NOMO-1 treated with DMSO at 0.1 percent for 48 hours (cell line): ENCODE measurements at regions not wholly inside any gene's neighbourhood (a gene's known extent, or its start where the extent isn't known, plus 50 kb on each side); places are given as distances from the start of the nearest gene placed in this dataset.

ENCODE experiments used
- DNase-seq: peaks from one replicate; lab custom pipeline; 2025; ENCODE audit not compliant: unreplicated experiment; lab: John Stamatoyannopoulos, UW

DNA sequence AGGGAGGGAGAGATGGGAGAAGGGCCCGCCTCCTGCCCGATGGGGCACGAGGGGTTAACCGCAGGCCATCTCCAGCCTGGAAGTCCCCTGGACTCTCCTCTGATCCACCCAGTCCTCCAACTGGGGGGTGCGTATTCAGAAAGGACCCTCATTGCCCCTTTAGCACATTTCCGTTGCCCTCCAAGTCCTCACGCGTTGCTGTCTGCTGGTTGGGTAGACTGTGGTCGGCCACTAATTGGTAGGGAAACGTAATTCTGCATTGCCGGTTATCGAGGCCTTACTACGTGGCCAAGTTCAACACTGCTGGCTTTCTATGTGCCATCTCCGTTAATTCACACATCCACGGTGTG, 103.4 kb downstream of the FOXL1 start:
- DNase-seq = no peak

DNA sequence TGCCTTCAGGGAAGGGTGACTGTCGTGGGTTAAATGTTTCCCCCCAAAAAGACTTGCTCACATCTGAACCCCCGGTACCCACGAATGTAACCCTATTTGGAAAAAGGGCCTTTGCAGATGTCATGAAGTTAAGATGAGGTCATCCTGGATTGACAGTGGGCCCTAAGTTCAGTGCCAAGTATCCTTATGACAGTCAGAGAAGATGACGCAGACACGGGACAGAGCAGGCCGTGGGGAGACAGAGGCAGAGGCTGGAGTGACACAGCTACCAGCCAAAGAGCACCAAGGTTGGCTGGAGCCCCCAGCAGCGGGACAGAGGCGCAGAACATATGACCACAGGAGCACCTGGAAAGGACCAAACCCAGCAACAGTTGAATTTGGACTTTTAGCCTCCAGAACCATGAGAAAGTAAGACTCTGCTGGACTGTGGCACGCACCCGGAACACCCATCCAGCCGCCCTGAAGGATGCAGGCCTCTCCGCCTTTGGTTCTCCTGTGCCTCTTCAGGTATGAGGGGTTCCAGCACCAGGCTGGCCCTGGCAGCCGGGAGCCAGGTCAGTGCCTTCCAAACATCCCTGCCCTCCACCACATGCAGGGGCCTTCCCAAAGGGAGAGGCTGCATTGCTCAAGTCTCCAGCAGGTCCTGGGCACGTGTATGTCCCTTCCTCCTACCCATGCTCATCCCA, 104.0 kb downstream of the FOXL1 start:
- no peak for DNase-seq

DNA sequence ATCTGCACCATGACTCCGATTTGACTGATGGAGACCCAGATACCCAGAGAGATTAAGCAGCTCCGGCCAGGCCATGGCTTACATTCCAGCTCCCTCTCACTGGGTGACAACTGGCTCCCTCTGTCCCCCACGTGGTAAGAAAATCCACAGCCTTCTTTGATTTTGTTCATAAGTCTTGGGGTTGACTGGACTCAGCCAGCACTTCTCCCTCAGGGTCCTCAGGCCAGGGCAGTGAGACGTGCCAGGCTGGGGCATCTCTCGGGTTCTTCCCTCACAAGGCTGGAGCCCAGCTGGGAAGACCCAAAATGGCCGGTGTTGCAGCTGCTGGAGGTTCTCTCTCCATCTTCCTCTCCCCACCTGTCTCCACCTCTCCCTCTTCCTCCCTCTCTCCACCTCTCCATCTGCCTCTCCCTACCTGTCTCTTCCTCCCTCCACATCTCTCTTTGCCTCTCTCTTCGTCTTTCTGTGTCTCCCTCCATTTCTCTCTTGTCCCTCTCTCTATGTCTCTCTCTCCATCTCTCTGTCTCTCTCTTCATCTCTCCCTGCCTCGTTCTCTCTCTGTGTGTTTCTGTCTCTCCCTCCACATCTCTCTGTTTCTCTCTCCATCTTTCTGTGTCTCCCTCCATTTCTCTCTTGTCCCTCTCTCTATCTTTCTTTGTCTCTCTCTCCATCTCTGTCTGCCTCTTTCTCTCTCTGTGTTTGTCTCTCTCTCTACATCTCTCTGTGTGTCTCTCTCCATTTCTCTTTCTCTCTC, 105.3 kb downstream of the FOXL1 start:
- no peak for DNase-seq

DNA sequence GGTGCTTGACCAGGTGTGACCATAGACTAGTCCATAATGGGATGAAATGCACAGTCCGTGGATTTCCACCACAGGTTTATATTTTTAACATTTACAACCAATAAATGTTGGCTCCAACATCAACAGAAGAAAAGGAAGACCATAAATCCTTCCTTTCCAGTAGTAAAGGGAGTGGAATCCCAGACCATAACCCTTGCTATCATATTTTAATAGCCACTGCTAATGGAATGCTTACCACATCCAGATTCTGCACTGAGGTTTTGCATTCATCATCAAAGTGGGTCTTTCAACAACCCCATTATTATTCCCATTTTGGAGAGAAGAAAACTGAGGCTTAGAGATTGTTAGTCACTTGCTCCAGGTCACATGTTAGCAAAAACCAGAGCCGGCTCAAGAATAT, 106.7 kb downstream of the FOXL1 start:
- DNase-seq = no peak

- DNase-seq = no peak
Observed at GRCh38 chr16:86690970-86691369, 112.6 kb downstream of the FOXL1 start.

- no peak for DNase-seq
Observed at GRCh38 chr16:86692426-86692825, 114.1 kb downstream of the FOXL1 start.

DNA sequence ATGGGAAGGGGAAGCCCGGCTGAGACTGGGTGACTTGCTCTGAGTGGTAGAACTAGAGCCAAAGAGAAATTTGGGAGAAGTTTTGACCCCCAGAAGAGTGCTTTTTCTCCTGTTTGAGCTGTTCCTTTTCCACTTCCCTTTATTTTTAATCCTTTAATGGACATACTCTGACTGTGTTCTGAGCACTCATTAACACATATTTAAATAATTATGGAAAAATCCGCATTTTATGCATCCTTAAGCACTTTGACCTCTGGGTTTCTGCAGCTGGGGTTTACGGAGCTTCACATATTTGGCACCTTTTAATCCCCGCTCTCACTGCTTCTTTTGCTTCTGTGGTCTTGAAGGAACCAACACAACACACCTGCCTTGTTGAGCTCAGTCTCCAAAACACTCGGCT, 114.7 kb downstream of the FOXL1 start:
- no peak for DNase-seq

DNA sequence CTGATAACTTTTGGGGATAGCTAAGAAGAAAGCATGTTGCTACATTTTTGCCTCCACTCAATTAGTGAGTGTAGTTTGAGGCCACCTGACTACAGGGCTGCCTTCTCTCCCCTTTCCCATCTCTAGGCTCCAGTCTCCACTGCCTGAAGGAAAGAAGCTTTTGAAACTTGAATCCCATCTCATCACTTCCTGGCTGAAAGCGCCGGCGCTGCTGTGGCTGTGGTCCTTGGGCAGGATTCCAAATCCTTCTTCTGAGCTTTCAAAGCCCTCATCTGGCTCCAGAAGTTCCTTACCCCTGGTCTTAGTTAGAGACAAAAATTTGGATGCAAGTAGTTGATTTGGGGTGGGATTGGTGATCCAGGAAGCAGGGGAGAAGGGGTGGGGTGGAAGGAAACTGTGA, 119.4 kb downstream of the FOXL1 start:
- DNase-seq = no peak

DNA sequence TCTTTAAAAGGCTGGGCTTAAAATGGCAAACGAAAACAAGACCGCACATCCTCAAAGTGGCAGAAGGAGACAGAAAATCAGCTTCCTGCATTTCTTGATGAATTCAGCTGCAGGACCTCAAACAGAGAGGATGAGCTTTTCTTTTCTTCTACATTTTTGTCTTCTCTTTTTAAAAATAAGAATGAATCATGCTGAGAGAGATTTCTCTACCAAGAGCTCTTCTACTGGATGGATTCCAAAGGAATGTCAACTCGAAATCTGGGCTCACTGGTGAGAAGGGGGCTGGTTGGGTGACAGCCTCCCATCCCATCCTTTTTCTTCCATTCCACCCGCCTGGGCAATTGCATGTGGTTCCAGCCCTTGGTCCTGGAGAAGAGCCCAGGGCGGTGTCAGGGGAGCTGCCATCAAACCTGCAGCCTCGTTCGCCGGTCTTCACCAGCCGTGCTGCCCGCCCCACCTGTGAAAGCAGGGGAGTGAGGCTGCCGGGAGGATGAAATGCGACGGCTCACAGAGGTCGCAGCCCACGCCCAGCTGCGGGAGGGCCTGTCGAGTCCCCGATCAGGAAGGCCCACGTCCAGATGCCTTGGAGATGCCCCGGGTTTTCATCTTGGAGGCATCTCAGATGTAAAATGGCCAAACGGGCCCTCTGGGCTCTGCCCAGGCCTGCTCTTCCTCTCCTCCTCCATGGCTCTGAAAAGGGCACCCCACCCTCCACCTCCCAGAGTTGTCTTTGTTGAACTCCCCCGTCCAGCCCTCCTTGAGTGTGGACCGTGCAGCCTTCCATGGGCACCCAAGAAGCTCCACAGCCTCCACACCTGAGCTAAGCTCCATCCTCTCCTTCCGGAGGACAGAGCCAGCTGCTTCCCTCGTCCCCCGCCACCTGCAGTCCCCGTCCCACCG, 121.9 kb downstream of the FOXL1 start:
- no peak for DNase-seq

DNA sequence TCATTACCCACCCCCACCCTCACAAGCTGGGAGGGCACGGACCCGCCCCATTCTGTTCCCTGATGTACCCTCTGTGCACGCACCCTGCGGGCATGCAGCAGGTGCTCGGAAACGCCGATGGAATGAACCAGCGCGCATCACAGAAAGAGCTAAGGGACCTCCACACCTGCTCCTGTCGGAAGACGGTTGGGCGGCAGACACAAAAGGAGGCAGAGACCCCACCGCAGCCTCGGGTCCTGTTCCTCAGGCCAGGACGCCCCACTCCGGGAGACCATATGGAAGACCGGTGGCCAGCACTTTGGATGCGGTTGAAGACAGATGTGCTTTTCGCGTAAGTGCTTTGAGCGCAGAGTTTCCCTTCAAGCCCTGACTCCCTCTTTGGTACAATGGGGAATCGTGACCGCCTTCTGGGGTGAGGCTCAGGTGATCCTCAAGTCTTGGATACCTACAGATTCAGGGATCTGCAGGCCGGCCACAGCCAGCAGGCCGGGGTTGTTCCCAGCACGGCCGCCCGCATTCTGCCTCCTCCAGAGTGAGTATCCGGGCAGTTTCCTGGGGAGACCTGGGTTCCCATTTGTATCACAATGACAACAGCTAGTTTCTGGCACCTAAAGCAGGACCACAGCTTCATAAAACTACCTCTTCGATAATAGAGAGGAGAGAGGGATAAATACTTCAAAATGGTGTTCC, 123.1 kb downstream of the FOXL1 start:
- no peak for DNase-seq

GRCh38 chr16:86702824-86703588, 124.7 kb downstream of the FOXL1 start:
- no peak for DNase-seq

GRCh38 chr16:86704516-86704915, 126.2 kb downstream of the FOXL1 start:
- no peak for DNase-seq

DNA sequence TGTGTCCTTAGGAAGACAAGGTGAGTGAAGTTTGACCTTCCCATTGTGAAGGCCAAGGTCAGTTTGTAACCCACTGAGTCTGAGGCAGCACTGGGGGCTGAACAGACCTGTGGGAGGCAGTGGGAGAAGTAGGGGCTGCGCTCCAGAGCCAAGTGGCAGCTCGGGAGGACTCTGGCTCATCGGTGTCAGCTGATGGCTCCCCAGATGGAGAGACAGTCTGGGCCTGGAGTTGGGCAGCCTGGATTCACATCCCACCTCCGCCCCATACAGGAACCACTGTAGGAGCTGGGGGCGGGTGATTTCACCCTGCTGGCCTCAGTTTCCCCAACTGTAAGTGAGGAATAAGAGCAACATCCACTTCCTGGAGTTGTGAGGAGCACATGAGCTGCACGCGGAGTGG, 128.4 kb downstream of the FOXL1 start:
- DNase-seq = no peak

- no peak for DNase-seq
Observed at GRCh38 chr16:86707171-86707570, 128.8 kb downstream of the FOXL1 start.

DNA sequence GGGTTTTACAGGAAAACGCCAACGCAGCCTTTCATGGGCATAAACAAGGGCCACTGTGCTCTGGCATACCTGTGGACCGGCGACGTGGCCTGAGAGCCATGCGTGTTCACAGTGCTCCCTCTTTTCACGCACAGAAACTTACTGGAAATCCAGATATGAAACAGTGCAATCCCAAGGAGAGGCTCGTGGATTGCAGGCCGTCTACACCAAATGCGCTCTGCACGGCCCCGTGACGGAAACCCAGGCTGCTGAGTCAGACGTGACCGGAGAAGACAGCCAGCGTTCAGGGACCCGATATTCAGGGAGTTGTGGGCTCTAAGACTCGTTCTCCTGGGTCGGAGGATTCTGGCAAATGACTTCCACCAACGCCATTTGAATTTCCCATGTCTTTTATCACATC, 129.2 kb downstream of the FOXL1 start:
- no peak for DNase-seq

DNA sequence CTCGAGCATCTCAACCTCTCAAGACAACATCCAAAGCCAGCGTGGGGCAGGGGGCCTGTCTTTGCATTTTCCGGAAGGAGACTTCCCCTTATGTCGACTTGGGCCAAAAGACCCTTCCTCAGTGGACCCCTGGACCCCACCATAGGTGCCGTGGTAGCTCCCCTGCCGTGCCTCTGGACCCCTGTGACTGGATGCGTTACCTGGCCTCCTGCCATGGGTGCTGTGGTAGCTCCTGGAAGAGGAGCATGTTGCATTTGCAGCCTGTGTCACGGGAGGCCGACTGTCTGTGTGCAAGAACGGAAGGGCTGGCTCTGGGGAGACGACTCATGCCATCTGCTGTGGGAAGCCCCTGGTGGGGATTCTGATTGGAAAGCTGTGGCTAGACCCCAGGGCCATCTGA, 130.1 kb downstream of the FOXL1 start:
- DNase-seq = no peak

GRCh38 chr16:86709103-86709502, 130.8 kb downstream of the FOXL1 start:
- DNase-seq = no peak

DNA sequence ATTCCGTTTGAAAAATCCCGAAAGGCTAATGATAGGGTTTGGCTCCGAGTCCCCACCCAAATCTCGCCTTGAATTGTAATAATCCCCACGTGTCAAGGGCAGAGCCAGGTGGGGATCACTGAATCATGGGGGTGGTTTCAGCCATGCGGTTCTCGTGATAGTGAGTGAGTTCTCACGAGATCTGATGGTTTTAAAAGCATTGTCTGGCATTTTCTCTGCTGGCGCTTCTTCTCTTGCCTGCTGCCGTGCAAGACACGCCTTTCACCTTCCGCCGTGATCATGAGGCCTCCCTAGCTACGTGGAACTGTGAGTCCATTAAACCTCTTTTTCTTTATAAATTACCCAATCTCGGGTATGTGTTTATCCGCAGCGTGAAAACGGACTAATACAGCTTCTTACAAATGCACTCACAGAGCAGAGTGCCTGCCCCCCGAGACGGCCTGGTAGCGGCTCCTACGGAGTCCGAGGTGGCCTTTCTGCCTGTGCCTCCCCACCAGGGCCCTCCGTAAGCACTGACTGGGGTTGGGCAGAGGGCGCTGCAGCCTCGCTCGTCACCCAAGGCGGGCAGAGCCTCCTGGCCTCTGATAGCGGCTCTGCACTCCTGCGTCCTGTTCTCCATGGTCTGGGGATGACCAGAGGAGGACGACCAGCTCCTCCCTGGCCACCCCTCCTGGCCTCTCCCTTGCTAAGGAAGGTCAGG, 131.7 kb downstream of the FOXL1 start:
- DNase-seq = no peak

GRCh38 chr16:86710602-86710950, 132.2 kb downstream of the FOXL1 start:
- no peak for DNase-seq
